NOMO-1 (cell line): ENCODE measurements at regions not wholly inside any gene's neighbourhood (a gene's known extent, or its start where the extent isn't known, plus 50 kb on each side); places are given as distances from the start of the nearest gene placed in this dataset.
"Not testable (repeated sequence)": the region's sequence is repeated elsewhere in the genome, so short reads cannot be mapped to it uniquely, and the experiment has no call there.

Experiments
- DNase-seq, 2 experiments: peaks; one replicate each; lab custom pipeline; 2025; ENCODE audit not compliant: unreplicated experiment in 2 of 2; lab: John Stamatoyannopoulos, UW

DNA sequence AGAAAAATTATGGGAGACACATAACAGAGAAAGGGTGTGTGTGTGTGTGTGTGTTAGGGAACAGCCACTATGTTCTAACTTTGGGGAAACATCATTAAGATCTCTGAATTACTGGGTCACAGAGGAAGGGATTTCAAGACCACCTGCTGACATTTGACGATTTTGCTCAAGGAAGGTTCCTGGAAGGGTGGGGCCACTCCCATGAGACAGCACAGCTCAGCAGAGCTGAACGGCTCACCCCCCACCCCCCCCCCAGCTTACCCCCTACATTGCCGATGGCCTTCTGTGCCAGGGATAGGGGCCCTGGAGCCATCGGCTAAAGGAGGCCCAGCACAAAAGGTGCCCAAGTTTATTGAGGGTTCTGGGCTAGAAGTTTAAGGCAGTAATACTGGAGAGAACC lies 122.4 kb downstream of the NPIPB11 start:
- not testable (repeated sequence) for DNase-seq

DNA sequence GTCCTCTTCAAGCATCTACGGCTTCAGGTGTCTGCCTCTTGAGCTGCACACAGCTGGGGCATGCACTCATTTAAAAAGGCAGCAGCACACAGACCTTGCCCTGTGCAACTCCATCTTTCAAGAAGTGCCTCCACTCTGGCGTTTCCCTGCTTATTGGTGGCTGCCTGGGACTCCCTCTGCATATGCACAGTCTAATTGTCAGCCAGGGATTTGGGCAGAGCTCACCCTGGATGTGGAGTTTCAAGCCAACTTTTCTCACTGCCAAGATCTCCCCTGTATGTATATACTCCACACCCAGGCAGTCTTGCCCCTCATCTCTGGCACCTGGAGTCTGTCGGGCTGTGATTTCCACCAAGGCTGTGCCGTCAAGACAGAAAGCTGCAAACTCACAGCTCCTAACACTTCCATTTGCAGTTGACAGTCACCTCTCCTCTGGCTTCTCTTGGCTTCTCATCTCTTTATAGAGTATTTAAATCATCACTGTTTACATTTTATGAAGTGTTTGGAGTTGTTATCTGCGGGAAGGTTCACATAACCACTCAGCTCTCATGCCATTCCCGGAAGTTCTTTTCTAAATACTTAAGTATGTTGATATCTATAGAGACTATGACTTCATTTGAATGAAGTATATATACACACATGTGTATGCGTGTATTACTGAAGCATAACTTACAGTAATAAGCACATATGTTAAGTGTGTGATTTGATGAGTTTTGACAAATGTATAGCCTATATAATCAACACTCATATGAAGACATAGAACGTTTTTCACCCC lies 128.2 kb downstream of the NPIPB11 start:
- not testable (repeated sequence) for DNase-seq

DNA sequence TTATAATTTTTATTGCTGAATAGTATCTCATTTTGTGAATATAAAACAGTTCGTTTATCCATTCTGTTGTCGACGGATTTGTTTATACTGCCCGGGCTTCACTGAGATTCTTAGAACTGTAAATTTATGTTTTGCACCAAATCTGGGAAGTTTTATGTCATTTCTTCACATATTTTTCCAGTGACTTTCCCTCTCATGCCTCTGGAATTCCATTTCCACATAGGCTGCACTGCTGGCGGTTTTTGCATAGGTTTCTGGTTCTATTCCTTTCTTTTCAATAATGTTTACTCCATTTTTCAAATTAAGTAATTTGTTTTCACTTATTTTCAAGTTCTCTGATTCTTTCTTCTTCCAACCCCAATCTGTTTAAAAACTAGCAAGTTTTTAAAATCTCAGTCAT lies 130.1 kb downstream of the NPIPB11 start:
- DNase-seq: not testable (repeated sequence)

DNA sequence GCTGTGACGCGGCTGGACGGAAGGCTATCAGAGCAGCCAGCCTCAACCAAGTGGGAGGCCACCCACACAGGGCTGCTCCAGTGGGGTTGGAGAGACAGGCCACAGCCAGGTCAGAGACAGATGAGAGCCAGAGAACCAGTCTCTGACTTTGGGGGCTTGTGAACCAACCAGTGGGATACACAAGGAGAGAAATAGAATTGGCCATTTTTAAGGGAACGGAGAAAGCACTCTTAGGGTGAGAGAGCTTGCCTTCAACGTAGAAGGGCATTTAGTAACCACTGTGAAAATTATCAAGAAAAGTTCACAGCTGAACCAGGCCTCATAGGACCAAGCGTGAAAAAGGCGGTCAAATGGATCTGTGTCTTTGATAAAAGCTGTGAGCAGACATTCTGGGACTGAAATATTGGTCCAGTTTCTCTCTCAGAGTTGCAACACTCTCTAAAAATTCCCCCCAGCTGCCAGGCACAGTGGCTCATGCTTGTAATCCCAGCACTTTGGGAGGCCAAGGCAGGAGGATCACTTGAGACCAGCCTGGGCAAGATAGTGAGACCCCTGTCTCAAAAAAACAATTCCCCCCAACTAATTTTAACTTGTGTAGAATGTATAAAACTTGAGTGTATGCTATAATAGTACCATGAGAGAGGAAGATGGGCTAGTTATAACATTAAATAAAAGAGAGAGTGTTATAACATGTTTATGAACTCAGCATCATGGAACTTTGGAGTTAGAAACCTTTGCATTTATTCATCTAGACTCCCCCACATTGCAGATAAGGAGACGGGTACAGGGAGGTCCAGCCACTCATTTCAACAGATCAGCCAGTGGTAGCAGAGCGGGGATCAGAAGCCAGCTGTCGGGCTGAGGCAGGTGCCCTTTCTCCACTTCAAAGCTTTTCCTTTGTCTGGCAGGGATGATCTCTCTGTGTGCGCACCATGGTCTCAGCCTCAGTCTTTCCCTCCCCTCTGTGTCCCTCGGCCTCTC lies 132.2 kb downstream of the NPIPB11 start:
- not testable (repeated sequence) for DNase-seq

DNA sequence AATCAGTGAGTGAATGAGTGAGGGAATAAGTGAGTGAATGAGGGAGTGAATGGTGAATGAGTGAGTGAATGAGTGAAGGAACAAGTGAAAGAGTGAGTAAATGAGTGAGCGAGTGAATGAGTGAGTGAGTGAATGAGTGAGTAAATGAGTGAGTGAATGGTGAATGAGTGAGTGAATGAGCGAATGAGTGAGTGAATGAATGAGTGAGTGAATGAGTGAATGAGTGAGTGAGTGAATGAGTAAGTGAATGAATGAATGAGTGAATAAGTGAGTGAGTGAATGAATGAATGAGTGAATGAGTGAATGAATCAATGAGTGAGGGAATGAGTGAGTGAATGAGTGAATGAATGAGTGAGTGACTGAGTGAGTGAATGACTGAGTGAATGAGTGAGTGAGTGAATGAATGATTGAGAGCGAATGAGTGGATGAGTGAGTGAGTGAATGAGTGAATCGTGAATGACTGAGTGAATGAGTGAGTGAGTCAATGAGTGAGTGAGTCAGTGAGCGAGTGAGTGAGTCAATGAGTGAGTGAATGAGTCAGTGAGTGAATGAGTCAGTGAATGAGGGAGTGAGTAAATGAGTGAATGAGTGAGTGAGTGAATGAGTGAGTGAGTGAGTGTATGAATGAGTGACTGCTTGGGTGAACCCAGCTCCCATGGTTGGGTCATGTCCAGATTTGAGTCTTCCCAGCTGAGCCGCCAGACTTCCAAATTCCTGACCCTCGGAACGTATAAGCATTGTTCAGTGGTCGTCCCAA lies 133.0 kb downstream of the NPIPB11 start:
- not testable (repeated sequence) for DNase-seq

DNA sequence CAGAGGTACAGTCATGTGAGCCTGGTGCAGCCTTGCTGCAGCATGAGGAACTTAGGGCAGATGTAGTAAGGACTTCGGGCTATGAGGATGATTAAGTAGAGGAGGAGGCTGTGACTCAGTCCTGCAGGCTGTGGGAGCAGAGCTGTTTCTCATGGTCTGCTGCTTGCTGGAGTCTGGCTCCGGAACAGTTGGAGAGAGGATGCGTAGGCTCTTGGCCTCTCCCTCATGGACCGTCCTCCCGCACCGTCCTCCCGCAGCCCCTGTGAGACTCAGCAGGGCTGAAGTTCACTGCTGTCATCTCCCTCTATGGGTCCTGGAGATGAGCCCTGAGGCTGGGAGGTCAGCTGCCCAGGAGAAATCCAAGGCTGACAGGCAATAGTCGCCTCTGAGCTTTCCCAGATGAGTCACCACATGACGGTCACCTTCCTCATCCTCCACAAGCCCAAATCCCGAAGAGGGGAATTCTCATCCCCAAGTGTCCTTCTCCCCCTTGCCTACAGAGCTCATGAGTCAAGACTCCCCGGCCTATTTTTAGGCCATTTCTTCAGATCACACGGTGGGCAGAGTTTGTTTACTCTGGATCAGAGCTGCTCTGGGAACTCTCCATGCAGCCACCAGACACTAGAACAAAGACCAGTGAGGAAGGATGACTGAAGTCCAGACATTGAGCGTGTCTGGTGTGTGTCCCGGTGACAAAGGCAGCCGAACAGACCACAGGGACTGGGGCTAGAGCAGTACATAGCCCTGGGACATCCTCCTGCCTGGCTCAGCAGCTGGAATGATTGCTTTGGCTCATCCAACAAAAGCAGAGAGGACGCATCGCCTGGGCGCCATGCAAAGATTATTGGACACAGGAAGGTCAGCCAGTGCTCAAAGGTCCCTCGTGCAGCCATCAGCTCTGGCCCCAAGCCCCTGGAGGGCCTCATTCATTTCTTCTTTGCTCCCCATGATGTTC lies 134.5 kb downstream of the NPIPB11 start:
- not testable (repeated sequence) for DNase-seq

DNA sequence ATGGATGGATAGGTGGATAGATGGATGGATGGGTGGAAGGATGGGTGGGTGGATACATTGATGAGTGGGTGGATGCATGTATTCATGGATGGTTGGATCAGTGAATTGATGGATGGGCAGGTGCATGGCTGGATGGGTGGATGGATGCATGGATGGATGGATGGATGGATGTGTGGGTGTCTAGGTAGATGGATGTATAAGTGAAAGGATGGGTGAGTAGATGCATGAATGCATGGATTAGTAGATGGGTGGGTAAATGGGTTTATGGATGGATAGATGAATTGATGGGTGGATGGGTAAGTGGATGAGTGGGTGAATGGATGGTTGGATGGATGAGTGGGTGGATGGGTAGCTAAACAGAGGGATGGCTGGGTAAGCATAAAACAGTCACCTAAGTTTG lies 135.6 kb downstream of the NPIPB11 start:
- DNase-seq: not testable (repeated sequence)

DNA sequence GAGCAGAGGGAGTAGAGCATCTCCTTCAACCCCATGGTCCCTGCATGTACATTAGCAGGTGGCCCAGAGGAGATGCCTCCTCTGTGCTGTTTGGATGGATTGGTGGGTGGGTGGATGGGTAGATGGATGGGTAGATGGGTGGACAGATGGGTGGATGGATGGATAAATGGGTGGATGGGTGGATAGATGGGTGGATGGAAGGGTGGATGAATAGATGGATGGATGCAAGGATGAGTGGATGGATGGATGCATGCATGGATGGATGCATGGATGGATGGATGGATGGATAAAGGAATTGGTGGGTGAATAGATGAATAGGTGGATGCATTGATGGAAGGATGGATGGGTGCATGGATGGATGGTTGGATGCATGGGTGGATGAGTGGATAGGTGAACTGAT lies 136.5 kb downstream of the NPIPB11 start:
- not testable (repeated sequence) for DNase-seq

DNA sequence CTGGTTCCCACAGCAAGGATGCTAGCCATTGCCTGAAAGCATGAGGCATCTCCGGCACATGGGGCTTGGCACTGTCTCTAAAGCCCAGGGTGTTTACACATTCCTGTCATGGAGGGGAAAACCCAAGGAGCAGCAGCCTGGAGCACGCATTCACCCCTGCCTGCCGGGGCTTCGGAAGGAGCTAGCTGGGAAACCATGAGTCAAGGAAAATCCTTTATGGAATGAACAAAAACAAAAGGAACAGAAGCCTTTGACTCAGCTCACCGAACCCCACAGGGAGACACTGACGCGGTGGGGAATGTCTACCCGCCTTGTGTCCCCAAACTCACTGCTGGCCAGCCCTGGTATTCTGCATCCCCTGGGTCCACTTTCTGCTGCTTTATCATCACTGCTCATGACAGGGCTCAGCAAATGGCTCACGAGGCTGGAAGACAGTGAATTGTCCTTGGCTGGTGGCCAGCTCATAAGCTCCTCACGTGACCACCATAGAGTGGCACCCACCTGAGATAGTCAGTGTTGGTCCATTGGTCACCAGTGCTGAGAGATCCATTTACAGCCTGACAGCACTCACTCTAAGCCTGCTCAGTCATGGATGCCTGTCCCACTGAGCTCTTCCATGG lies 137.2 kb downstream of the NPIPB11 start:
- DNase-seq: not testable (repeated sequence)

DNA sequence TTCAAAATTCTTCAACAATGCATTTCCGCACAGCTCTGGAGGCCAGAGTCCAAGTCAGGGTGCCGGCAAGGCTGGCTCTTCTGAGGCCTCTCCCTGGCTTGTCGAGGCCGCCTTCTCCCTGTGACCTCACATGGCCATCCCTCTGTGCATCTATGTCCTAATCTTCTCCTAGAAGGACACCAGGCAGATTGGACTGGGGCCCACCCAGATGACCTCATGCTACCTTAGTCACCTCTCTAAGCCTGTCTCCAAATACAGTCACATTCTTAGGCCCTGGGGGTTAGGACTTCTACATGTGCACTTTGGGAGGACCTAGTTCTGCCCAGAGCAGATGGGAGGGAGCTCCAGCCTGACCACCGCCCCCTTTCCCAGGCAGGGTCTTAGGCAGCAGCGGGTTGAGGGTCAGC lies 137.7 kb downstream of the NPIPB11 start:
- DNase-seq: not testable (repeated sequence)

DNA sequence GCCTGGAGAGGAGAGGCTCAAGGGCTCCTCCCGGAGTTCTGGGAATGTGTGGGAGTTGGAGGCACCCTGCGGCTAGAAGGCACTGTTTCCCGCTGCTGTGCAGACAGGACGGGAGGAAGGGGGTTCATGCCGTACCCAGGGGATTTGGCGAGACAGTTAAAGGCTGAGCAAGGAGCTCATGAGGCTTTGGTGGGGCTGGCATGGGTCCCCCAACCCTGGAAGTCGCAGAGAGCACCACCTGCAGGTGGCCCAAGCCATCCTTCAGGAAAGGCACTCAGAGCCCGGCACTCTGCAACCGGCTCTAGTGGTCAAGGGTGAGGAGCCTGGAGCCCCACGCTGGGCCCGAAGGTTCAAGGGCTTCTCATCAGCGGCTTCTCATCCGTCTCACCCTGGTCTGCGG lies 138.2 kb downstream of the NPIPB11 start:
- DNase-seq: not testable (repeated sequence)

DNA sequence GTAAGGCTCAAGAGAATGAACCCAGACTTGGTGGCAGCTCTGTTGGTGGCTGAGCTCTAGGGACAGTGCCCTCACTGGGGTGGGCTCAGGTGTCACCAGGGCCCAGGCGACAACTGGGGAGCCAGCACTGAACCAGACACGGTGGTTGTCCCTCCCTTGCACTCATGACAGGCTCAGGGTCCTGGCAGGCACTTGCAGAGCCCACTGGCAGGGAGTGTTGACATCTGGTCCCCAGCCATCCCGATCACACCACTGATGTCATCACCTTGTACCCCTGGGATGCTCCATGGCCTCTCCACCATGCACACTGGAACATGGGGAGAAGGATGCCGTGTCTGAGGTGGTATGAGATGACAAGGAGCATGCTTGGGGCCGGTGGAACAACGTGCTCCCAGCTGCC lies 138.6 kb downstream of the NPIPB11 start:
- DNase-seq: not testable (repeated sequence)

DNA sequence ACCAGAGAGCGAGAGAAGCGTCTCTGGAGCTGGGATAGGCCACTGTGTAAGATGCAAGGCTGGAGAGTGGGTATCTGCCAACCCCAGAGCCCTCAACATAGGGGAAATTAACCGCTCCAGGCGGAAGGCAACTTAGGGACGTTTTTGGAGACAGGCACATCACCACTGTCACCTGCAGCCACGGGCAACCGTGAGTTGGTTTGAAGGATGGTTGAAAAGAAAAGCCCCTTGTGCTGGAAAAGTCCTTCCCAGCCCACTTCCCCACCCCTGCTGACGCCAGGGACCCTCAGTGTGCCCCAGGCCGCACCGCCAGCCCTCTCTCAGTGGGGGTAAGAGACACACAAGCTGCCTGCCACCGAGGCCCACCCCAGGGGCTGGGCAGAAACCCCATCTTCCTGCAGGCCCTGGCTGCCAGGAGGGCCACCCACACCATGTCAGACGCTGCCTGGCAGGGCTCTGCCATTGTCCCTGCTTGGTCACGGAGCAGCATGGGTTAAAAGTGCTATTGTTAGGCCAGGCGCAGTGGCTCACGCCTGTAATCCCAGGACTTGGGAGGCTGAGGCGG lies 139.4 kb downstream of the NPIPB11 start:
- not testable (repeated sequence) for DNase-seq

DNA sequence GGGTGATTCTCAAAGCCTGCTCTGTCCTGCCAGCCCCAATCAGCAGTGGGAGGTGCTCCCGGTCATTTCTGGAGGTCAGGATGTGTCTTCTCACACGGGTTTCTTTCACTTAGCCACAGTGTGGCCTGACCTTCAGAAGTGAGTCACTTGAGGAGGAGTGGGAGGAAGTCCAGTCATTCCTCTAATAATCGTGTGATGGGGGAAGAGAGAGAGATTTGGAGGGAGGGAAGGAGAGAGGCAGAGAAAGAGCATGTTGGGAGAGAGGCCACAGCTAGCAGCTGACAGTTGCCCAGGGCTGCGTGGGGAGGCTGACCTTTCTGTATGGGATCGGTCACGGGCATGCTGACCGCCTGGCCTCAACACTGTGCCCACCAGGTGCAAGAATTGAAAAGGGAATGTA lies 139.9 kb downstream of the NPIPB11 start:
- DNase-seq: not testable (repeated sequence)

DNA sequence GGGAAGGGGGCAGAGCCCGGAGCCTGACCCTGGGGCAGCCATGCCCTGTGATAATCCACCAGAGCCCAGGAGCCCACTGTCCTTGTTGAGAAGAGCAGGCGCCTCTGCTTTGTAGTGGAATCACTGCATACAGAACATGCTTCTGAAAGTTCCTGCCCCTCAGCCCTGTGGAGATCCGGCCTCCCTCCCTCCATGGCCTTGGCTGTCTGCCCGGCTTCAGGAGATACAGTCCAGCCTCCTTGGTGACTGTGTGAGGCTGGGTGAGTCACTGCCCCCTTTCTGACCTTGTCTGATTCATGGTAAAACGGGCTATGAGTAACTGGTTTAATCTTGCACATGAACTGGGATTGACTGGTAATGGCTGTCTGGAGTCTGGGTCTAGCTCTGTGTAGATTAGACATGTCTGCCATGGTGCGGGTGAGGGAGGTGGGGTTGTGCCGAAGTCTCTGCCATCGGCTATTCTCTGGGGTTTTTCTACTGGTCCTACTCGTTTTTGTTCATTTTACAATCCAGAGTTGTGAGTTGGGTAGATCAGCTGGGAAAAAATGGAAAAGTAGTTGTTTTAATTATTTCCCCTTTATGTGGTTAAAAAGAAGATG lies 141.2 kb downstream of the NPIPB11 start:
- DNase-seq: not testable (repeated sequence)

DNA sequence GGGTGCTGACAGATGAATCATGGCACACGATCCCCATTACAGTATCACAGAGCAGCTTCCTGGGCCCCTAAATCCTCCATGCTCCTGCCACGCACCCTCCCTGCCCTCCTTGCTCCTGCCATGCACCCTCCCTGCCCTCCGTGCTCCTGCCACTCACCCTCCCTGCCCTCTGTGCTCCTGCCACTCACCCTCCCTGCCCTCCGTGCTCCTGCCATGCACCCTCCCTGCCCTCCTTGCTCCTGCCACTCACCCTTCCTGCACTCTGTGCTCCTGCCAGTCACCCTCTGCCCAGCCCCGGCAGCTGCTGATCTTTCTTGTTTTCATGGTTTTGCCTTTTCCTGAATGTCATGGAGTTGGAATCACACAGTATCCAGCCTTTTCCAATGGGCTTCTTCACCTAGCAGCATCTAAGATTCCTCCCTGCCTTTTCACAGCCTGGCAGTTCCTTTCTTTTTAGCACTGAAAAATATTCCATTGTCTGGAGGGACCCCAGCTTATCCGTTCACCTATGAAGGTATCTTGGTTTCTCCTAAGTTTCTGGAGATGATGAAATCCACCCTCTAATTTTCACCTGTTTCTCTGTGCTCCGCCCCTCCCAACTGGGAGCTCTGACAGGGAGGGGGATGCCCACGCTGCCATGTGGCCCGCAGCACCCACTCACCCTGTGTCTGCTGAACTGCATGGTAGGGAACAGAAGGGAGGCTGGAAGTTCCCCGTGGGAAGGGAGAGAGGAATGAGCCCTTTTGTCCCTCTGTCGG lies 142.3 kb downstream of the NPIPB11 start:
- DNase-seq: not testable (repeated sequence)

DNA sequence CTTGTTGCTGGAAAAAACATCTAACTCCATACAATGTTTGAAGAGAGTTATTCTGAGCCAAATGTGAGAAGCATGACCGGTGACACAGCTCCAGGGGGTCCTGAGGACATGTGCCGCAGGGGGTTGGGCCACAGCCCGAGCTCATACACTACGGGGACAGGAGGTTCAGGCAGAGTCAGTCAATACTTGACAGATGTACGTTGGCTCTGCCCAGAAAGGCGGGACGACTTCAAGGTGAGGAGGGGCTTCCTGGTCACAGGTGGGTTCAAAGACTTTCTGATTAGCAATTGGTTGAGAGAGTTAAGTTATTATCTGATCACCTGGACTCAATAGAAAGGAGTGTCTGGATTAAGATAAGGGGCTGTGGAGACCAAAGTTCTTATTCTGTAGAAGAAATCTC lies 143.8 kb downstream of the NPIPB11 start:
- not testable (repeated sequence) for DNase-seq
